Liver (tissue), 8 donors: ENCODE measurements at regions not wholly inside any gene's neighbourhood (a gene's known extent, or its start where the extent isn't known, plus 50 kb on each side); places are given as distances from the start of the nearest gene placed in this dataset.

Experiments used
- DNase-seq: peaks from one replicate; pipeline ENCODE4 v3.0.0-alpha.2; 2017; ENCODE audit warnings: low spot score
- H3K27ac ChIP-seq, 2 donors: one replicate each; pipeline ENCODE4 v1.7.0; 2013; ENCODE audit warnings: inconsistent platforms in 2 of 2, low read length in 2 of 2, control low read depth in 1 of 2, low read depth in 1 of 2, mild to moderate bottlenecking in 1 of 2
- H3K27me3 ChIP-seq, 4 donors: one replicate each; pipeline versions ENCODE4 v1.6.1 to v1.7.0; 2013; ENCODE audit warnings: low read length in 3 of 4, inconsistent platforms in 1 of 4, mild to moderate bottlenecking in 1 of 4, moderate library complexity in 1 of 4; ENCODE audit not compliant: control insufficient read depth in 4 of 4, insufficient read depth in 4 of 4
- H3K36me3 ChIP-seq, 4 donors: one replicate each; pipeline versions ENCODE4 v1.6.1 to v1.7.0; 2013; ENCODE audit warnings: low read length in 3 of 4, mild to moderate bottlenecking in 3 of 4, low read depth in 1 of 4, moderate library complexity in 1 of 4; ENCODE audit not compliant: control insufficient read depth in 4 of 4, insufficient read depth in 3 of 4
- H3K4me1 ChIP-seq, 4 donors: one replicate each; pipeline versions ENCODE4 v1.6.1 to v1.7.0; 2013; ENCODE audit warnings: low read length in 3 of 4, mild to moderate bottlenecking in 3 of 4, moderate library complexity in 1 of 4; ENCODE audit not compliant: control insufficient read depth in 4 of 4, insufficient read depth in 4 of 4
- H3K4me3 ChIP-seq, 3 donors: one replicate each; pipeline versions ENCODE4 v1.6.1 to v1.7.0; 2013; ENCODE audit warnings: low read length in 3 of 3, control low read depth in 1 of 3, low read depth in 1 of 3, mild to moderate bottlenecking in 1 of 3
- H3K9ac ChIP-seq, 2 donors: one replicate each; pipeline ENCODE4 v1.7.0; 2013; ENCODE audit warnings: low read length in 2 of 2, mild to moderate bottlenecking in 2 of 2, moderate library complexity in 2 of 2, control low read depth in 1 of 2, low read depth in 1 of 2
- H3K9me3 ChIP-seq, 4 donors: one replicate each; pipeline versions ENCODE4 v1.6.1 to v1.7.0; 2013; ENCODE audit warnings: low read length in 3 of 4; ENCODE audit not compliant: control insufficient read depth in 4 of 4
- ATF3 ChIP-seq: IDR thresholded peaks from 2 replicates; pipeline ENCODE4 v1.6.1; 2016; ENCODE audit warnings: antibody characterized with exemption
- CTCF ChIP-seq: fragments of 150-350 bp; IDR thresholded peaks from 2 replicates; pipeline ENCODE4 v1.5.1; 2017; ENCODE audit warnings: improper control_type of control experiment, low read depth, low read length; ENCODE audit not compliant: missing input control
- EGR1 ChIP-seq, 2 donors: IDR thresholded peaks; 2 replicates each; pipeline ENCODE4 v1.6.1; 2016 to 2018; ENCODE audit warnings: antibody characterized with exemption in 2 of 2, low read depth in 2 of 2
- FOXA1 ChIP-seq: IDR thresholded peaks from 2 replicates; pipeline ENCODE4 v1.6.1; 2016; ENCODE audit warnings: antibody characterized with exemption
- FOXA2 ChIP-seq: IDR thresholded peaks from 2 replicates; pipeline ENCODE4 v1.6.1; 2016; ENCODE audit warnings: antibody characterized with exemption
- GABPA ChIP-seq, 2 donors: IDR thresholded peaks in 1 of 2; conservative IDR thresholded peaks in 1 of 2; 2 replicates each; pipeline ENCODE4 v1.6.1; 2016; ENCODE audit warnings: antibody characterized with exemption in 2 of 2, mild to moderate bottlenecking in 1 of 2, moderate library complexity in 1 of 2
- HNF4A ChIP-seq, 2 donors: conservative IDR thresholded peaks; 2 replicates each; pipeline ENCODE4 v1.6.1; 2016; ENCODE audit warnings: antibody characterized with exemption in 2 of 2, mild to moderate bottlenecking in 2 of 2
- HNF4G ChIP-seq: IDR thresholded peaks from 2 replicates; pipeline ENCODE4 v1.6.1; 2016; ENCODE audit warnings: antibody characterized with exemption
- JUND ChIP-seq, 2 donors: IDR thresholded peaks; 2 replicates each; pipeline ENCODE4 v1.6.1; 2016; ENCODE audit warnings: antibody characterized with exemption in 2 of 2
- MAX ChIP-seq: IDR thresholded peaks from 2 replicates; pipeline ENCODE4 v1.6.1; 2016; ENCODE audit warnings: antibody characterized with exemption
- NR2F2 ChIP-seq: IDR thresholded peaks from 2 replicates; pipeline ENCODE4 v1.6.1; 2016; ENCODE audit warnings: antibody characterized with exemption
- RAD21 ChIP-seq, 2 donors: IDR thresholded peaks; 2 replicates each; pipeline ENCODE4 v1.6.1; 2016; ENCODE audit warnings: antibody characterized with exemption in 2 of 2, mild to moderate bottlenecking in 2 of 2
- REST ChIP-seq: IDR thresholded peaks from 2 replicates; pipeline ENCODE4 v1.6.1; 2016; ENCODE audit warnings: antibody characterized with exemption, mild to moderate bottlenecking
- RXRA ChIP-seq, 2 donors: IDR thresholded peaks; 2 replicates each; pipeline ENCODE4 v1.6.1; 2017 to 2018; ENCODE audit warnings: antibody characterized with exemption in 2 of 2, mild to moderate bottlenecking in 1 of 2
- YY1 ChIP-seq: IDR thresholded peaks from 2 replicates; pipeline ENCODE4 v1.6.1; 2016; ENCODE audit warnings: antibody characterized with exemption, mild to moderate bottlenecking
- ZBTB33 ChIP-seq: IDR thresholded peaks from 2 replicates; pipeline ENCODE4 v1.6.1; 2016; ENCODE audit warnings: antibody characterized with exemption
- WGBS: extraction: QIAGEN DNeasy Blood & Tissue Kit; methylation state at CpG from one replicate; pipeline ENCODE4 v1.1.7; 2013; 5-methylcytosine and 5-hydroxymethylcytosine counted together
- donor health status: healthy.
- donor health status: healthy.
- donor health status: healthy.
- donor health status: healthy.
- donor health status: healthy.

- TF ChIP-seq HNF4G, result no peak
- TF ChIP-seq FOXA1, result no peak
- no peak for TF ChIP-seq RXRA (IDR thresholded peaks at IDR 0.05)
- no peak for TF ChIP-seq NR2F2
- TF ChIP-seq HNF4A (conservative IDR thresholded peaks at IDR 0.05), result no peak
- TF ChIP-seq JUND (IDR thresholded peaks at IDR 0.05), result no peak
- TF ChIP-seq GABPA (IDR thresholded peaks at IDR 0.05 in 1 of 2, conservative IDR thresholded peaks at IDR 0.05 in 1 of 2), result no peak
- no peak for TF ChIP-seq ATF3
- no peak for TF ChIP-seq ZBTB33
- TF ChIP-seq REST, result no peak
- TF ChIP-seq YY1, result no peak
- TF ChIP-seq FOXA2, result no peak
- TF ChIP-seq MAX, result no peak
- TF ChIP-seq CTCF, result no peak
- peak; percentile 28 for DNase-seq
- no peak overlapping the region for H3K27ac ChIP-seq
- H3K9ac ChIP-seq, result no peak overlapping the region
- H3K9me3 ChIP-seq, result no peaks in the 10 kb centered on the region
- no peaks in the 10 kb centered on the region for H3K27me3 ChIP-seq
- H3K4me1 ChIP-seq, result peaks cover 0 to 8% (median 4%) of the 10 kb centered on the region in 4 donors
- H3K4me3 ChIP-seq, result no peak overlapping the region
- H3K36me3 ChIP-seq, result no peaks in the 10 kb centered on the region
- 79% methylated on average over 6 of the region's 6 CpGs for WGBS
Observed at GRCh38 chr11:119479685-119480275, 56.8 kb upstream of the THY1 start.

GRCh38 chr11:119478711-119479285, 55.8 kb upstream of the THY1 start:
- Histone ChIP-seq H3K4me3 (no peak overlapping the region), H3K27ac (no peak overlapping the region), H3K9ac (no peak overlapping the region), H3K27me3 (no peaks in the 10 kb centered on the region), H3K36me3 (no peaks in the 10 kb centered on the region), H3K4me1 (peaks cover 0 to 8% (median 4%) of the 10 kb centered on the region in 4 donors), H3K9me3 (no peaks in the 10 kb centered on the region)
- peak; percentile 23 for DNase-seq
- WGBS, result 58% methylated on average over 4 of the region's 4 CpGs
- no peak for TF ChIP-seq ZBTB33
- no peak for TF ChIP-seq YY1
- TF ChIP-seq JUND (IDR thresholded peaks at IDR 0.05), result no peak
- TF ChIP-seq MAX, result no peak
- TF ChIP-seq NR2F2, result no peak
- no peak for TF ChIP-seq HNF4G
- no peak for TF ChIP-seq EGR1 (IDR thresholded peaks at IDR 0.05; ENCODE audit: low read depth in 2 of 2)
- TF ChIP-seq ATF3, result no peak
- TF ChIP-seq HNF4A (conservative IDR thresholded peaks at IDR 0.05), result no peak
- TF ChIP-seq FOXA2, result no peak
- no peak for TF ChIP-seq CTCF
- no peak for TF ChIP-seq GABPA (IDR thresholded peaks at IDR 0.05 in 1 of 2, conservative IDR thresholded peaks at IDR 0.05 in 1 of 2)
- no peak for TF ChIP-seq RXRA (IDR thresholded peaks at IDR 0.05)
- no peak for TF ChIP-seq RAD21 (IDR thresholded peaks at IDR 0.05)
